ENCODE measurements at regions not wholly inside any gene's neighbourhood (a gene's known extent, or its start where the extent isn't known, plus 50 kb on each side); places are given as distances from the start of the nearest gene placed in this dataset.
"Not testable (repeated sequence)": the region's sequence is repeated elsewhere in the genome, so short reads cannot be mapped to it uniquely, and the experiment has no call there.

DNA sequence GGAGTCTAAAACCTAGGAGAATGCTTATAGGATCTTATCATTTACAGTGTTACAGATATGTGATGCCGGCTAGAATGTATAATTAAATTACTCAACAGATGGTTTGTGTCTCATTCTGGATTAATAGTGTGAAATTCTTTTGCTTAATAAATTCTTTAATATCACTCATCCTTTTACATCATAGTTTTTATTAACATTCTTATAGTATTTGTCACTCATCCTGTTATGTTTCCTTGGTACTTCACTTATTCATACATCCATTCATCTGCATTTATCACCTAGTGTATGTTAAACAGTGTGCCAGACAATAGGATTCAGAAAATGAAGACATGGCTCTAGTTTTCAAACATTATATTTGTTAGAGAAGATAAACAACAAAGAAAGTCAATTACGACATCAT, 468.7 kb downstream of the FRK start:
- TF ChIP-seq JUND (IDR thresholded peaks at IDR 0.05; ENCODE audit: low read depth): no peak
- no peak for DNase-seq (ENCODE audit: low read depth in 1 of 2, low spot score in 1 of 2)
- in situ Hi-C loops (cut with HindIII; ENCODE audit: low pct_unique_long_range_greater_than_20kb, low sequenced_read_pairs): no loop called here

GRCh38 chr6:115589072-115589471, 471.6 kb downstream of the FRK start:
- DNase-seq (ENCODE audit: low read depth in 1 of 2, low spot score in 1 of 2); in situ Hi-C loops (cut with HindIII; ENCODE audit: low pct_unique_long_range_greater_than_20kb, low sequenced_read_pairs): not testable (repeated sequence)

- DNase-seq (ENCODE audit: low read depth in 1 of 2, low spot score in 1 of 2): no peak
- TF ChIP-seq JUND (IDR thresholded peaks at IDR 0.05; ENCODE audit: low read depth): no peak
- in situ Hi-C loops (cut with HindIII; ENCODE audit: low pct_unique_long_range_greater_than_20kb, low sequenced_read_pairs): no loop called here
These were observed 477.4 kb downstream of the FRK start for GRCh38 chr6:115583290-115583689.

GRCh38 chr6:115582386-115582785, 478.3 kb downstream of the FRK start:
- no peak for DNase-seq (ENCODE audit: low read depth in 1 of 2, low spot score in 1 of 2)
- in situ Hi-C loops (cut with HindIII; ENCODE audit: low pct_unique_long_range_greater_than_20kb, low sequenced_read_pairs): no loop called here
- TF ChIP-seq JUND (IDR thresholded peaks at IDR 0.05; ENCODE audit: low read depth): no peak

- DNase-seq (ENCODE audit: low read depth in 1 of 2, low spot score in 1 of 2); in situ Hi-C loops (cut with HindIII; ENCODE audit: low pct_unique_long_range_greater_than_20kb, low sequenced_read_pairs): not testable (repeated sequence)
These were observed 481.1 kb downstream of the FRK start for GRCh38 chr6:115579565-115579964.

DNA sequence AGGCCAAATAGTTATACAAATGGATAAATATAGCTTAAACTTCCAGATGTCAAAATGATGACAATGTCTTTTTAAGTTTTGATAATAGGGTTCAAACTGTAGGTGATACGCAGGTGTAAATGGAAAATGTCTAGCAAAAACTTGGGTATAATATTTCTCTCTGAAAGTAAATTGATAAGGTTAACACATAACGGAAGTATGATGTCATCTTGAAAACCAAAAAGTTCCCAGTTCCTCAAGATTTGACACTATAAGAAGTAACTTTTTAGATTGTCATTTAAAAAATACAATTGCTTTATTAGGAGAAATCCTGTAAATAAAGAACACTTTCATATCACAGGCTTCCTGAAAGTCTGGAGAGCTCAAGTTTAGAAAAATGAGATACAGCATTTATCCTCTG, 483.4 kb downstream of the FRK start:
- no peak for DNase-seq (ENCODE audit: low read depth in 1 of 2, low spot score in 1 of 2)
- in situ Hi-C loops (cut with HindIII; ENCODE audit: low pct_unique_long_range_greater_than_20kb, low sequenced_read_pairs): no loop called here
- no peak for TF ChIP-seq JUND (IDR thresholded peaks at IDR 0.05; ENCODE audit: low read depth)

GRCh38 chr6:115575285-115575684, 485.4 kb downstream of the FRK start:
- TF ChIP-seq JUND (IDR thresholded peaks at IDR 0.05; ENCODE audit: low read depth): no peak
- DNase-seq (ENCODE audit: low read depth in 1 of 2, low spot score in 1 of 2): no peak
- in situ Hi-C loops (cut with HindIII; ENCODE audit: low pct_unique_long_range_greater_than_20kb, low sequenced_read_pairs): no loop called here

DNA sequence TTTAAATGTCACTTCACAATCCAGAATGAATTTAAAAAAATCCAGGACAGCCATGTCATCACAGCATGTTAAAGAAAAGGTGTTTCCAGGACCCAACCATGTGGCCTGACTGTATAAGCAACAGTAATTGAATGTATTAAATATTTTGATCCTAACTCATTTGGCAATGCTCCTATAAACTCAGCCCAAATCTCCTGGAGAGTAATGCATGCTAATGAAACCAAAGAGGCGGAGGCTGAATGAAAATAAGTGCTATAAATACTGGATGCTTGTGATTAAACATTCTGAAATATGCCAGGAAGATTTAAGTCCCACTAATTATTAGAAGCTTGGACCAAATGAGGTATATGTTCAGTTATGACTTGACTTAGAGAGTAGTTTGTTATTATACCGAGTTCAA, 486.8 kb downstream of the FRK start:
- TF ChIP-seq JUND (IDR thresholded peaks at IDR 0.05; ENCODE audit: low read depth): no peak
- in situ Hi-C loops (cut with HindIII; ENCODE audit: low pct_unique_long_range_greater_than_20kb, low sequenced_read_pairs): no loop called here
- DNase-seq (ENCODE audit: low read depth in 1 of 2, low spot score in 1 of 2): no peak

DNA sequence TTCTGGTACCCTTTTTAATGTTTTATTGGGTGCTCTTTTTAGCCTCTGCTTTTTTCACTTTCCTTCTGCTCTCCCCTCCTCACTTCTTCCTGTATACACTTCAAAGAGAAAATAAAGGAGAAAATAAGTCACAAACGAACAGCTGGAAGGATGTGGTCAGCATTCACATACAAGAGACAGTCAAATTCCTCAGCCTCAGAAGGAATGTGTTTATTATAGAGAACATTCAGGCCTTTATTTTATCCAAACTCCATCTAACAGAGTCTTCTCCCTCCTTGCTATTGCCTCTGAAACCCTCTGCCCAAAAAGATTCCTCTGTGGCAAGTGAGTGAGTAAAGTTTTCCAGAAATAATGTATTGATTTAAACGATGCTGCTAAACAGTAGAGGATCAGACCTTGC, 490.4 kb downstream of the FRK start:
- no peak for DNase-seq (ENCODE audit: low read depth in 1 of 2, low spot score in 1 of 2)
- in situ Hi-C loops (cut with HindIII; ENCODE audit: low pct_unique_long_range_greater_than_20kb, low sequenced_read_pairs): no loop called here
- TF ChIP-seq JUND (IDR thresholded peaks at IDR 0.05; ENCODE audit: low read depth): no peak

DNA sequence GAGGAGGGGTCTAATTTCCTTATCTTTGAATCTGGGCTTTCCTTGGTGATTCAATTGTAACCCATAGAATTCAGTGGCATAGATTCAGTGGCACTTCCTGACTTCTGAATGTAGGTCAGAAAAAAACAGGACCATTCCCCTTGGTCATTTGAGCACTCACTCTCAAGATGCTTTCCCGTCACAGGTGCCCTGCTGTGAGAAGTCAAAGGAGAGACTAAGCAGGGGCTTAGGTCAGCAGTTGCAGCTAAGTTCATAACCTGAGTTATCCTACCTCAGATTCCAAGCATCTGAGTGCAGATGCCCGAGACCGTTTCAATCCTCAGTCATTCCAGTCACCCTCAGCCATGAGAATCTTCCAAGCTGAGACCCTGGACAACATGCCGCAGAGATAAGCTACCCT, 506.6 kb downstream of the FRK start:
- in situ Hi-C loops (cut with HindIII; ENCODE audit: low pct_unique_long_range_greater_than_20kb, low sequenced_read_pairs): no loop called here
- no peak for DNase-seq (ENCODE audit: low read depth in 1 of 2, low spot score in 1 of 2)
- TF ChIP-seq JUND (IDR thresholded peaks at IDR 0.05; ENCODE audit: low read depth): no peak

- in situ Hi-C loops (cut with HindIII; ENCODE audit: low pct_unique_long_range_greater_than_20kb, low sequenced_read_pairs): no loop called here
- no peak for DNase-seq (ENCODE audit: low read depth in 1 of 2, low spot score in 1 of 2)
- TF ChIP-seq JUND (IDR thresholded peaks at IDR 0.05; ENCODE audit: low read depth): no peak
These were observed 509.2 kb downstream of the FRK start for GRCh38 chr6:115551527-115551926.

DNA sequence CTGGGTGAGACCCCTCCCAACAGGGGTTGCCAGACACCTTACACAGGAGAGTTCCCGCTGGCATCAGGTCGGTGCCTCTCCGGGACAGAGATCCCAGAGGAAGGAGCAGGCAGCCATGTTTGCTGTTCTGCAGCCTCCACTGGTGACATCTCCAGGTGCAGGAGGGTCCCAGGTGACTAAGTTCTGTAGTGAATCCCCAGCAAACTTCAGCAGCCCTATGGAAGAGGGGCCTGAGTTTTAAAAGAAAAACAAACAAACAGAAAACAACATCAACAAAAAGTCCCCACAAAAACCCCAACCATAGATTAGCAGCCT, 515.1 kb downstream of the FRK start:
- no peak for DNase-seq (ENCODE audit: low read depth in 1 of 2, low spot score in 1 of 2)
- TF ChIP-seq JUND (IDR thresholded peaks at IDR 0.05; ENCODE audit: low read depth): no peak
- in situ Hi-C loops (cut with HindIII; ENCODE audit: low pct_unique_long_range_greater_than_20kb, low sequenced_read_pairs): no loop called here

DNA sequence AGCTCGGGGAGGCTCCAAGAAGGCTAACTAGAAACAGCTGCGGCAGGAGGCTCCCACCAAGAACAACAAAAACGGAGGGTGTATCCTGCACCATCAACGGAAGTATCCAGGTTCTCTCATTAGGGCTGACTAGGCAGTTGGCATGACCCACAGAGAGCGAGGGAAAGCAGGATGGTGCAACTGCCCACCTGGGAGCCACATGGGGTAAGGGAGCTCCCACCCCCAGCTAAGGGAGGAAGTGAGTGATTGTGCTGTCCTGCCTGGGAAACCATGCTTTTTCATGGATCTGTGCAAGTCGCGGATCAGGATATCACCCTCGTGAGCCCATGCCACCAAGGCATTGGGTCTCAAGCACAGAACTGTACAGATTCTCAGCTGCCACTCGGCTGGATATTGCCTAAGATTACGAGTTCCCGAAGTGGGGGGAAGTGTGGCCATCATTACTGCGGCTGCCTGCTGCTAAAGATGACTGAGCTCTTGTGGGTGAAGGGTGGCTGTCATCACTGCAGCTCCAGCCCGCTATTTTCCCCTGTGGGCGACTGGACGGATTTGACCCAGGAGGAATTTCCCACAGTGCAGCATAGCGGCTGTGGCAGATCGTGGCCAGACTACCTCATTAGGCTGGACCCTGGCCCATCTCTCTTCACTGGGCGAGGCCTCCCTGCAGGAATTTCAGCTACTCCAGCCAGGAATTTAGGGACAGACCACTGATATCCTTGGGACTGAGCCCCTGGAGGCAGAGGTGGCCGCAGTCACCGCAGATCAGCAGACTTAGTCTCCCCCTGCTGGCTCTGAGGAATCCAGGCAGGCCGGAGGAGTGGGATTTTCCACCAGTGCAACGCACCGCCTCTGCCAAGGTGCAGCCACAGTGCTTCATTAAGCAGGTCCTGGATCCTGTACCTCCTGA, 515.7 kb downstream of the FRK start:
- in situ Hi-C loops (cut with HindIII; ENCODE audit: low pct_unique_long_range_greater_than_20kb, low sequenced_read_pairs): no loop called here
- DNase-seq (ENCODE audit: low read depth in 1 of 2, low spot score in 1 of 2): peak; percentile 5 to 39
- no peak for TF ChIP-seq JUND (IDR thresholded peaks at IDR 0.05; ENCODE audit: low read depth)
